ENCODE measurements at regions not wholly inside any gene's neighbourhood (a gene's known extent, or its start where the extent isn't known, plus 50 kb on each side); places are given as distances from the start of the nearest gene placed in this dataset. TPM values are rescaled to one million over a fixed set of nuclear protein-coding genes. Genes with fewer than 3 reads are reported as not detected.

DNA sequence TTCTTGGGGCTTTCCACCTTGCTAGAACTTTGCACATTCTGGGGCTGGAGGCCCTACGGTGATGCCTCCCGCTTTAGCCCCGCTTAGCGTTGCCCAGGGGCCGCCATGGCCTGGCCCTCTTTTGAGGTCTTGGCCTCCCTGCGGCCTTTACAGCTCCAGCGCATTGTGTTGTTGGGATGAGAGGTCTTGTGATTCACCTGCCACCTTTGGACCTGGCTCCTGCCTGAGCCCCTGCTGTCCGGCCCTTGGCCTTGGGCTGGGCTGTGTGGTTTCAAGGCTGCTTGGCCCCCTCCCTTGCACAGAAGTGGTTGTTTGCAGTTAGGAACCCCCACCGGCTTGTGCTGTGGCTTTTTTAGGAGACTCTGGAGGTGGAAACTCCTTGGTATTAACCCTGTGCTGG is 61.0 kb upstream of the CDH4 start:
- H3K27ac ChIP-seq (replicated peaks): no peak overlapping the region
- TF ChIP-seq, protein P1, sequence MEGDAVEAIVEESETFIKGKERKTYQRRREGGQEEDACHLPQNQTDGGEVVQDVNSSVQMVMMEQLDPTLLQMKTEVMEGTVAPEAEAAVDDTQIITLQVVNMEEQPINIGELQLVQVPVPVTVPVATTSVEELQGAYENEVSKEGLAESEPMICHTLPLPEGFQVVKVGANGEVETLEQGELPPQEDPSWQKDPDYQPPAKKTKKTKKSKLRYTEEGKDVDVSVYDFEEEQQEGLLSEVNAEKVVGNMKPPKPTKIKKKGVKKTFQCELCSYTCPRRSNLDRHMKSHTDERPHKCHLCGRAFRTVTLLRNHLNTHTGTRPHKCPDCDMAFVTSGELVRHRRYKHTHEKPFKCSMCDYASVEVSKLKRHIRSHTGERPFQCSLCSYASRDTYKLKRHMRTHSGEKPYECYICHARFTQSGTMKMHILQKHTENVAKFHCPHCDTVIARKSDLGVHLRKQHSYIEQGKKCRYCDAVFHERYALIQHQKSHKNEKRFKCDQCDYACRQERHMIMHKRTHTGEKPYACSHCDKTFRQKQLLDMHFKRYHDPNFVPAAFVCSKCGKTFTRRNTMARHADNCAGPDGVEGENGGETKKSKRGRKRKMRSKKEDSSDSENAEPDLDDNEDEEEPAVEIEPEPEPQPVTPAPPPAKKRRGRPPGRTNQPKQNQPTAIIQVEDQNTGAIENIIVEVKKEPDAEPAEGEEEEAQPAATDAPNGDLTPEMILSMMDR (IDR thresholded peaks at IDR 0.05; ENCODE audit: insufficient read depth, low read length): no peak
- no peaks in the 10 kb centered on the region for H3K27me3 ChIP-seq (ENCODE audit: insufficient read depth, poor library complexity, severe bottlenecking)
- no peak for DNase-seq (ENCODE audit: low read depth in 1 of 2, low spot score in 1 of 2)
- no peak overlapping the region for H3K4me3 ChIP-seq (replicated peaks; ENCODE audit: insufficient read depth, low read length)

DNA sequence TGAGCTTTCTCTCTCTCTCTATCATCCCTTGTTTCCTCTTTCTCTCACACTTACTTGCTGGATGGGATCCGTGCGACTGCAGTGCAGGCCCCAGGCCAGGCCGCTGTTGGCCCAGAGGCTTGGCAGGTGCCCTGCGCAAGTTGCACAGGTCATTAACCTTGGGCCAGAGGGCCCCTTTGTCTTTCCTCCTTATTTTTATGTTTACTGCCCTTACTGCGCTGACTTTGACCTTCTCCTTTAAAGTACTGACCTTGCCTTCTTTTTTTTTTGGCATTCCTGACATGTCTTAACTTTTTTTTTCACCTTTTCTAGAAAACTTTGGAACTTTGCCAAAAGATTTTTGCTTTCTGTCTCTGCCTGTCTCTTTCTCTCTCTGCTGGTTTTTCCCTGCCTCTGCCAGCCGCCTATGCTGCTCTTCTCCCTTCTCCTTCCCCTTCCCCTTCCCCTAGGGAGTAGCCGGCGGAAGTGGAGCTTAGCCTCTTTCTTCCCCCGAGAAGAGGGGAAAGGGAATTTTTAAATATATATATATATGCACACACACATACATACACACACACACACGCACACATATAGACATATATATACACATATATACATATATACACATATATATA is 59.6 kb upstream of the CDH4 start:
- no peak overlapping the region for H3K27ac ChIP-seq (replicated peaks)
- TF ChIP-seq SPI1 (IDR thresholded peaks at IDR 0.05; ENCODE audit: borderline replicate concordance, low read depth) (no peak), POLR2AphosphoS5 (IDR thresholded peaks at IDR 0.05; ENCODE audit: low read depth) (no peak), REST (IDR thresholded peaks at IDR 0.05; ENCODE audit: insufficient replicate concordance, low read depth) (no peak), GABPA (IDR thresholded peaks at IDR 0.05; ENCODE audit: low read depth) (no peak)
- TF ChIP-seq, protein P1 (IDR thresholded peaks at IDR 0.05; ENCODE audit: insufficient read depth, low read length): no peak
- no peak for DNase-seq (ENCODE audit: low read depth in 1 of 2, low spot score in 1 of 2)
- no peak overlapping the region for H3K4me3 ChIP-seq (replicated peaks; ENCODE audit: insufficient read depth, low read length)
- no peaks in the 10 kb centered on the region for H3K27me3 ChIP-seq (ENCODE audit: insufficient read depth, poor library complexity, severe bottlenecking)

GRCh38 chr20:61193164-61193563 is 58.9 kb upstream of the CDH4 start:
- no peak for DNase-seq (ENCODE audit: low read depth in 1 of 2, low spot score in 1 of 2)

More at GRCh38 chr20:61193164-61193563, 58.9 kb upstream of the CDH4 start:
- no peak overlapping the region for H3K4me3 ChIP-seq (replicated peaks; ENCODE audit: insufficient read depth, low read length)
- TF ChIP-seq REST (IDR thresholded peaks at IDR 0.05; ENCODE audit: insufficient replicate concordance, low read depth): no peak
- no peak for TF ChIP-seq GABPA (IDR thresholded peaks at IDR 0.05; ENCODE audit: low read depth)
- TF ChIP-seq POLR2AphosphoS5 (IDR thresholded peaks at IDR 0.05; ENCODE audit: low read depth): no peak
- TF ChIP-seq, protein P1 (IDR thresholded peaks at IDR 0.05; ENCODE audit: insufficient read depth, low read length): no peak
- TF ChIP-seq SPI1 (IDR thresholded peaks at IDR 0.05; ENCODE audit: borderline replicate concordance, low read depth): no peak
- no peaks in the 10 kb centered on the region for H3K27me3 ChIP-seq (ENCODE audit: insufficient read depth, poor library complexity, severe bottlenecking)
- no peak overlapping the region for H3K27ac ChIP-seq (replicated peaks)

Small RNA genes lying in the stretch of these regions (microRNA-seq; reads per million reads assigned to microRNA genes)
- not detected for gene MIR4533
- not detected for gene MIR548AG2
- not detected for gene MIR646

Measured in HL-60 (cell line).